ENCODE measurements at regions not wholly inside any gene's neighbourhood (a gene's known extent, or its start where the extent isn't known, plus 50 kb on each side); places are given as distances from the start of the nearest gene placed in this dataset.

DNA sequence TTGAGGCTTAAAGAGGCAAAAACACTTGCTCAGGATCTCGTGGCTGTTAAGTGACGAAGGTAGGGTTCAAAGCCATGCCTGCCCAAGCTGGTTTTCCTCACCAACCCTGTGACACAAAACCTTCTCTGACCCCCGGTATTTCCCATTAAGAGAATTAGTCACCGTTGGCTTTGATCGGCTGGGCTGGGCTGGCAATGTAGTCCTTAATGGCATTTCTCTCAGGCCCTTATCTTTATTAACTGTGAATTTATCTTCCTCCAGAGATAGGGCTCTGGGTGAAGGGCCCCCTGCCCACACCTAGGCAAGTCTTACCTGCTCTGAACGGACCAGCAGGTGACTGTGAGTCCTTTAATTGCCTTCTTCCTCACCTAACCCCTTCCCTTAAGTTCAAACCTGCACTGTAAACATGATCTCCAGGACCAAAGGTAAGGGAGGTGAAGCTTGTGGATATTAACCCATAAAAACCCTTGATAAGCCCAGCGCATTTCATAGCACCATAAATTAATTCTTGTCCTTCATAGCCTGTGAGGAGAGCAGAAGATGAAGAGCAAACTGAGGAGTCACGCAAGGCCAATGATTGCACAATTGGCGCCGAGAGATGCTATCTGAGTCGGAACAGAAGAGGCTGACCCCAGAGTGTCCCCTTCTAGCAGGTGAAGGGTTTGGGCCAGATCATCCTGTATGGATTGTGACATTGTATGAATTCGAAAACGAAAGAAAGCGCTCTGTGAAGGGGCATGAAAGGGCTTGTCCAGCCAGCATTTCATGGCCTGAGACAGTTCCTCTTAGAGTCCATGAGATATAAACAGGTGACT lies 790.8 kb upstream of the TBX3 start:
- Histone ChIP-seq H3K9ac (ENCODE audit: low read length in 5 of 5) (no peak overlapping the region), H3K27ac (ENCODE audit: low read depth, low read length) (no peak overlapping the region), H3K9me3 (ENCODE audit: control insufficient read depth in 5 of 5, low read length in 5 of 5) (no peaks in the 10 kb centered on the region), H3K27me3 (ENCODE audit: control insufficient read depth in 5 of 5, insufficient read depth in 4 of 5, low read length in 5 of 5) (no peaks in the 10 kb centered on the region), H3K36me3 (ENCODE audit: control insufficient read depth in 5 of 5, insufficient read depth in 5 of 5, low read length in 5 of 5) (no peaks in the 10 kb centered on the region), H3K4me3 (ENCODE audit: low read depth in 1 of 5, low read length in 5 of 5) (no peak overlapping the region), H3K4me1 (ENCODE audit: control insufficient read depth in 5 of 5, insufficient read depth in 5 of 5, low read length in 5 of 5) (no peaks in the 10 kb centered on the region)

DNA sequence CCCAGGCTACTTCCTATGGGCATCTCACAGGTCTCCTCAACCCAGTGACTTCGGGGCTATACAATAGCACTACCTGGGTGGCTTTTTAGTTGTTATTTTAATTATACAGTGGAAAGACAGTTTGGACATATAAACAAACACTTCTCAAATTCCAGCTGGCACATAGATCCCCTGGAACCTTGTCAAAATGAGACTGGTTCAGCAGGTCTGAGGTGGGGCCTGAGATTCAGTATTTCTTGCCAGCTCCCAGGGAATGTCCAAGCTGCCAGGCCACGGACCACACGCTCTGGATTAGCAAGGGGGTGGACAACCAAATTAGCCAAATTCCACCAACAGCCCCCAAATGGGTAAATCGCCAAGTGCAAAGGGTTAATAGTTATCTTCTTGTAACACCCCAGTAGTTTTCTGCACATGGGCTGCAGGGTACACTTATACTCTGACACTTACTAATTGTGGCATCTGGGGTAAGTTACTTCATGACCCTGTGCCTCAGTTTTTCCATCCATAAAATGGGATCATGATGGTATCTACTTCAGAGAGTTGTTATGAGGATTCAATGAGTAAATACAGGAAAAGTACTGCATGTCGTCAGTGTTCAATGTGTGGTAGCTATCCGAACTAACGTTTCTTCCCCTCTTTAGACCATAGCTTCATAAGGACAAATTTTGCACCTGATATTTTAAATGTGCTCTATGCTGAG lies 789.4 kb upstream of the TBX3 start:
- no peaks in the 10 kb centered on the region for H3K4me1 ChIP-seq (ENCODE audit: control insufficient read depth in 5 of 5, insufficient read depth in 5 of 5, low read length in 5 of 5)
- no peak overlapping the region for H3K4me3 ChIP-seq (ENCODE audit: low read depth in 1 of 5, low read length in 5 of 5)
- no peak overlapping the region for H3K27ac ChIP-seq (ENCODE audit: low read depth, low read length)
- H3K36me3 ChIP-seq (ENCODE audit: control insufficient read depth in 5 of 5, insufficient read depth in 5 of 5, low read length in 5 of 5), result no peaks in the 10 kb centered on the region
- no peak overlapping the region for H3K9ac ChIP-seq (ENCODE audit: low read length in 5 of 5)
- H3K27me3 ChIP-seq (ENCODE audit: control insufficient read depth in 5 of 5, insufficient read depth in 4 of 5, low read length in 5 of 5), result no peaks in the 10 kb centered on the region
- H3K9me3 ChIP-seq (ENCODE audit: control insufficient read depth in 5 of 5, low read length in 5 of 5), result no peaks in the 10 kb centered on the region

DNA sequence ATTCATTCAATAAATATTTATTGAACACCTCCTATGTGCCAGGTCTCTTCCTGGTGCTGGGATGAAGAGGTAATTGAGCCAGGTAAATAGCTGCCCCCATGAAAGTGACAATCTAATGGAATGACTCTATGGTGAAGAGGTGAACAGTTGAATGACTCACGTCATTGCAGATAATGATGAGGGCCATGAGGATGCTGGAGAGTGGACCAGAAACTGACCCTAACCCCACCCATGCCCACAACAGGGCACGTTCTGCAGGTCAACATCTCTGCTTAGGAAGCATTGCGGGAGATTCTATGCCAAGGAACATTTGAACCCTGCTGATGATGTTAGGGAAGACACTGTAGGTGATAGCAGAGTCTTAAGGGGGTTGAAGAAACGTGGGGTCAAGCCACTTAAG lies 788.9 kb upstream of the TBX3 start:
- no peaks in the 10 kb centered on the region for H3K9me3 ChIP-seq (ENCODE audit: control insufficient read depth in 5 of 5, low read length in 5 of 5)
- no peaks in the 10 kb centered on the region for H3K36me3 ChIP-seq (ENCODE audit: control insufficient read depth in 5 of 5, insufficient read depth in 5 of 5, low read length in 5 of 5)
- no peaks in the 10 kb centered on the region for H3K27me3 ChIP-seq (ENCODE audit: control insufficient read depth in 5 of 5, insufficient read depth in 4 of 5, low read length in 5 of 5)
- no peak overlapping the region for H3K4me3 ChIP-seq (ENCODE audit: low read depth in 1 of 5, low read length in 5 of 5)
- no peak overlapping the region for H3K27ac ChIP-seq (ENCODE audit: low read depth, low read length)
- H3K9ac ChIP-seq (ENCODE audit: low read length in 5 of 5), result no peak overlapping the region
- no peaks in the 10 kb centered on the region for H3K4me1 ChIP-seq (ENCODE audit: control insufficient read depth in 5 of 5, insufficient read depth in 5 of 5, low read length in 5 of 5)

DNA sequence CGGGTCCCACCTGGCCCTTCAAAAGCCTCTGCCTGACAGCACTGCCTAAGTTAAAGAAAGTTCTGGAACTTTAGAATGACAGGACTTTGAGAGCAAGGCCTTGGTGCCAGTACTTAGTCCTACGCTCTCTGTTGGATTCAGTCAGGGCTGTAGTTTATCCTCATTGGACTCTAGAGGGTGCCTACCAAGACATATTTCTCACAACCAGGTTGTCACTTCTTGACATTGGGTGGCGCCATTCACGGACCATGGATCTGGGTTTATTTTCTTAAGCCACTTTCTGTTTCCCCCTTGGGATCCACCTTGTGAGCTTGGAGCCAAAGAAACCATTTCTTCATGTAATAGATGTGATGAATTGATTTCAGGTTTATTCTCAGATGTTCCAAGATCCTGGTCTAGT lies 787.0 kb upstream of the TBX3 start:
- H3K4me1 ChIP-seq (ENCODE audit: control insufficient read depth in 5 of 5, insufficient read depth in 5 of 5, low read length in 5 of 5), result no peaks in the 10 kb centered on the region
- H3K9ac ChIP-seq (ENCODE audit: low read length in 5 of 5), result no peak overlapping the region
- no peaks in the 10 kb centered on the region for H3K36me3 ChIP-seq (ENCODE audit: control insufficient read depth in 5 of 5, insufficient read depth in 5 of 5, low read length in 5 of 5)
- no peak overlapping the region for H3K4me3 ChIP-seq (ENCODE audit: low read depth in 1 of 5, low read length in 5 of 5)
- no peaks in the 10 kb centered on the region for H3K27me3 ChIP-seq (ENCODE audit: control insufficient read depth in 5 of 5, insufficient read depth in 4 of 5, low read length in 5 of 5)
- no peaks in the 10 kb centered on the region for H3K9me3 ChIP-seq (ENCODE audit: control insufficient read depth in 5 of 5, low read length in 5 of 5)
- no peak overlapping the region for H3K27ac ChIP-seq (ENCODE audit: low read depth, low read length)

DNA sequence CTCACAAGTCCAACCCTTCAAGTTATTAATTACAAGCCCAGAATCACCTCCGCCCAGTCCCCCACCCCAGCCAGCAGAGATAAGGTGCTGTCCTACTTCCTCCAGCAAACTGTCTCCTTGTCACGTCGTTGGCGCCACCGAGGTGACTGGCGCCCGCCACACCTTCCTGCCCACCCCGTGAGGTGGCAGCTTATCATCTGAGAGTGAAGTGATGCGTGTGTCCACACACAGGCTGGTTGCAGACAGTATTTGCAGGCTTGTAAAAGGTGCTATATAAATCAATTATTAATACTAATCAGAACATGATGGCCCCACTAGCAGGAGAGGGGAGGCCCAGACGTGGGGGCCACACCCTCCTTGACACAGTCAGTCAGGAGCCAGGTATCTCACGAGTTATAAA lies 786.6 kb upstream of the TBX3 start:
- Histone ChIP-seq H3K4me1 (ENCODE audit: control insufficient read depth in 5 of 5, insufficient read depth in 5 of 5, low read length in 5 of 5) (no peaks in the 10 kb centered on the region), H3K9me3 (ENCODE audit: control insufficient read depth in 5 of 5, low read length in 5 of 5) (no peaks in the 10 kb centered on the region), H3K27ac (ENCODE audit: low read depth, low read length) (no peak overlapping the region), H3K9ac (ENCODE audit: low read length in 5 of 5) (no peak overlapping the region), H3K36me3 (ENCODE audit: control insufficient read depth in 5 of 5, insufficient read depth in 5 of 5, low read length in 5 of 5) (no peaks in the 10 kb centered on the region), H3K27me3 (ENCODE audit: control insufficient read depth in 5 of 5, insufficient read depth in 4 of 5, low read length in 5 of 5) (no peaks in the 10 kb centered on the region), H3K4me3 (ENCODE audit: low read depth in 1 of 5, low read length in 5 of 5) (no peak overlapping the region)

DNA sequence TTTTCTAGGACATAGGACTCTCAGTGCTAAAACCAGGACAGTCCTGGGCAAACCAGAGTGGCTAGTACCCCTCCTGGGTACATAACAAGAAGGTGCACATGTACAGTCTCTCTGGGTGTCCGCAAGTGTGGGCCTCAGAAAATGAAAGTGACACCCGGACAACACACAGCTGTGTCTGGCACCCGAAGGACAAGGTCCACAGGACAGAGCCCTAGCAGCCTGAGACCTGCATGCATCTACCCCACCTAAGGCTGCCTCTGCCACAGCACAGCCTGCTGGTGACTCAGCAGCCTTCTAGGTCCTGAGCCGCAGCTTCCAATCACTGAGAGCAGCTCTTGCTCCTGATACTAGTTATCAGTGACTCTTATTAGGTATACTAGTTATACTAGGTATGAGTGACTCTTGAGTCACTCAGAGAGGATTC lies 784.1 kb upstream of the TBX3 start:
- Histone ChIP-seq H3K9me3 (ENCODE audit: control insufficient read depth in 5 of 5, low read length in 5 of 5) (no peaks in the 10 kb centered on the region), H3K27ac (ENCODE audit: low read depth, low read length) (no peak overlapping the region), H3K4me1 (ENCODE audit: control insufficient read depth in 5 of 5, insufficient read depth in 5 of 5, low read length in 5 of 5) (peaks cover 0 to 8% (median 0%) of the 10 kb centered on the region in 5 donors), H3K36me3 (ENCODE audit: control insufficient read depth in 5 of 5, insufficient read depth in 5 of 5, low read length in 5 of 5) (no peaks in the 10 kb centered on the region), H3K27me3 (ENCODE audit: control insufficient read depth in 5 of 5, insufficient read depth in 4 of 5, low read length in 5 of 5) (peaks cover 0 to 2% (median 0%) of the 10 kb centered on the region in 5 donors), H3K9ac (ENCODE audit: low read length in 5 of 5) (no peak overlapping the region), H3K4me3 (ENCODE audit: low read depth in 1 of 5, low read length in 5 of 5) (no peak overlapping the region)

DNA sequence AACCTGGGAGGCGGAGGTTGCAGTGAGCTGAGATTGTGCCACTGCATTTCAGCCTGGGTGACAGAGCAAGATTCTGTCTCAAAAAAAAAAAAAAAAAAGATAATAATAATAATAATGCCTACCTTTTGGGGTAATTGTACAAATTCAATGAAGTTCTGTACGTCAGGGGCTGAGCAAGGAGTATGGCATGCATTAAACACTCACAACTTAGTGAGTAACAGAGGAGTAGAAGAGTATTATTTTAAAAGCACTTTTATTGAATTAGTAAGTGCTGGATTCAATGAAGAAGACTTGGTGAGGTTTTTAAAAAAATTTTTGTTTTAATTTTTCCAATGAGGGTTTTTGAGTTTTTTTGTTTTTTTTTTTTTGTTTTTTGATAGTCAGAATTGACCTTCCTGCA lies 783.6 kb upstream of the TBX3 start:
- H3K9ac ChIP-seq (ENCODE audit: low read length in 5 of 5), result no peak overlapping the region
- peaks cover 0 to 2% (median 0%) of the 10 kb centered on the region in 5 donors for H3K27me3 ChIP-seq (ENCODE audit: control insufficient read depth in 5 of 5, insufficient read depth in 4 of 5, low read length in 5 of 5)
- H3K4me1 ChIP-seq (ENCODE audit: control insufficient read depth in 5 of 5, insufficient read depth in 5 of 5, low read length in 5 of 5), result peaks cover 0 to 8% (median 0%) of the 10 kb centered on the region in 5 donors
- H3K36me3 ChIP-seq (ENCODE audit: control insufficient read depth in 5 of 5, insufficient read depth in 5 of 5, low read length in 5 of 5), result no peaks in the 10 kb centered on the region
- no peak overlapping the region for H3K27ac ChIP-seq (ENCODE audit: low read depth, low read length)
- no peaks in the 10 kb centered on the region for H3K9me3 ChIP-seq (ENCODE audit: control insufficient read depth in 5 of 5, low read length in 5 of 5)
- no peak overlapping the region for H3K4me3 ChIP-seq (ENCODE audit: low read depth in 1 of 5, low read length in 5 of 5)

DNA sequence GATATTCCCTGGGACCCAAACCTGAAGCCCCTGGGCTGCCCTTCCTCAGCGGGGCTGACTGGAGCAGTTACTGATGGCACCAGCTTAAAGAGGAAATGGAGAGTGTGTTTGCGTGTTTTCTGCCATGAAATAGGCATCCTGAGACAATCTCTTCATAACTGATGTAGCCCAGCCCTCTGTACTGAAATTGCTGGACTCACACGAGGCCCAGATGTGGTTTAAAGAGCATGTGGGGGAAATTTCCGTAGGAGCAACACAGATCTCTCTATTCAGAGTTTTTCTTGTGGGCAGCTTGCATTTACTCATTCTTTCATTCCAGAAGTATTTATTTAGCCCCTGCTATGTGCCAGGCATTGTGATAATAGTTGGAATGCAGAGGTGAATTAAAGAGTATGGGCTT lies 782.1 kb upstream of the TBX3 start:
- H3K9ac ChIP-seq (ENCODE audit: low read length in 5 of 5), result no peak overlapping the region
- no peaks in the 10 kb centered on the region for H3K9me3 ChIP-seq (ENCODE audit: control insufficient read depth in 5 of 5, low read length in 5 of 5)
- no peak overlapping the region for H3K27ac ChIP-seq (ENCODE audit: low read depth, low read length)
- no peak overlapping the region for H3K4me3 ChIP-seq (ENCODE audit: low read depth in 1 of 5, low read length in 5 of 5)
- no peaks in the 10 kb centered on the region for H3K36me3 ChIP-seq (ENCODE audit: control insufficient read depth in 5 of 5, insufficient read depth in 5 of 5, low read length in 5 of 5)
- peaks cover 0 to 8% (median 0%) of the 10 kb centered on the region in 5 donors for H3K4me1 ChIP-seq (ENCODE audit: control insufficient read depth in 5 of 5, insufficient read depth in 5 of 5, low read length in 5 of 5)
- H3K27me3 ChIP-seq (ENCODE audit: control insufficient read depth in 5 of 5, insufficient read depth in 4 of 5, low read length in 5 of 5), result peaks cover 0 to 2% (median 0%) of the 10 kb centered on the region in 5 donors

DNA sequence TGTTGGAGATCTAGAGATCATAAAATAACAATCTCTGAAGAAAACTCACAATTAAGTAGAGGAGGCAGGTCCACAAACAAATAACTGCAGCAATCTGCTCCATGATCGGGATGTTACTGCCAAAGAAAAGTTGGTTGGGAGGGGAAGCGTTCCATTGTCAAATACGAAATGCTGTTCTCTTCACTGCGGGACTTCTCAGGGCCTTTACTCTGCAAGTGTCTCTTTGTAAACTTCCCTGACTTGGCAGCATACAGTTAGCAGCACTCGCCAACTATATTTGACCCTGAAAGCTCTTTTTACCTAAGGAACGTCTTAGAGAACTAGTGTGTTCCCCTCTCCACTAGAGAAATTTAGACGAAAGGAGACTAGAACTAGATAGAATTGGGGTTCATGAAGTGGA lies 780.7 kb upstream of the TBX3 start:
- Histone ChIP-seq H3K27ac (ENCODE audit: low read depth, low read length) (no peak overlapping the region), H3K27me3 (ENCODE audit: control insufficient read depth in 5 of 5, insufficient read depth in 4 of 5, low read length in 5 of 5) (peaks cover 0 to 2% (median 0%) of the 10 kb centered on the region in 5 donors)

DNA sequence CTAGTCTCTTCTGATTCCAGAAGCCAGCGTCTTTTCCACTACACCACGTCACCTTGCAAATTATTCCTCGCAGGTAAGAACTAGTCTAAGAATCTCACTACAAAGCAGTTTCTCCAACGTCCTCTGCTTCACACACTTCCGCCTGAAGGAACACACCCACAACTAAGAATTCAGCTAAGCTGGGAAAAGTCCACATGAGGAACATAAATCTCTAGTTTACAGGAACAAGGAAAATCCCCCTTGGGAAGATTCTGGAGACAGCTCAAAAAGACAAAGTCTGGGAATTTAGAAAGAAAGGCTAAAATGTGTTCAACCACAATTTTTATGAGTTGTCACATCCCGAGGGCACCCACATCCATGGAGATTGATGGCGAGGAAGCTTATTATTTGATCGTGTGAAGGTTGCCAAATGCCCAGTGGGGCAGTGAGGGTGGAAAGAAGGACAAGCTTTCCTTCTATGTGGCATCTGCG lies 780.2 kb upstream of the TBX3 start:
- Histone ChIP-seq H3K4me1 (ENCODE audit: control insufficient read depth in 5 of 5, insufficient read depth in 5 of 5, low read length in 5 of 5) (peaks cover 0 to 8% (median 0%) of the 10 kb centered on the region in 5 donors), H3K4me3 (ENCODE audit: low read depth in 1 of 5, low read length in 5 of 5) (no peak overlapping the region), H3K27ac (ENCODE audit: low read depth, low read length) (no peak overlapping the region), H3K27me3 (ENCODE audit: control insufficient read depth in 5 of 5, insufficient read depth in 4 of 5, low read length in 5 of 5) (peaks cover 0 to 2% (median 0%) of the 10 kb centered on the region in 5 donors), H3K9ac (ENCODE audit: low read length in 5 of 5) (peak overlapping the region in 1 of 5 donors; percentile 4), H3K36me3 (ENCODE audit: control insufficient read depth in 5 of 5, insufficient read depth in 5 of 5, low read length in 5 of 5) (no peaks in the 10 kb centered on the region), H3K9me3 (ENCODE audit: control insufficient read depth in 5 of 5, low read length in 5 of 5) (no peaks in the 10 kb centered on the region)

More for the DNA sequence above, 780.7 kb upstream of the TBX3 start:
- H3K4me3 ChIP-seq (ENCODE audit: low read depth in 1 of 5, low read length in 5 of 5), result no peak overlapping the region
- peaks cover 0 to 8% (median 0%) of the 10 kb centered on the region in 5 donors for H3K4me1 ChIP-seq (ENCODE audit: control insufficient read depth in 5 of 5, insufficient read depth in 5 of 5, low read length in 5 of 5)
- H3K9me3 ChIP-seq (ENCODE audit: control insufficient read depth in 5 of 5, low read length in 5 of 5), result no peaks in the 10 kb centered on the region
- no peak overlapping the region for H3K9ac ChIP-seq (ENCODE audit: low read length in 5 of 5)
- no peaks in the 10 kb centered on the region for H3K36me3 ChIP-seq (ENCODE audit: control insufficient read depth in 5 of 5, insufficient read depth in 5 of 5, low read length in 5 of 5)
